HEK293T (cell line): ENCODE measurements at regions not wholly inside any gene's neighbourhood (a gene's known extent, or its start where the extent isn't known, plus 50 kb on each side); places are given as distances from the start of the nearest gene placed in this dataset.

ENCODE experiments used
- CTCF ChIA-PET: fragments of 350-600 bp; formaldehyde crosslinking; extraction: SDS; loops from one replicate; lab custom pipeline; 2021; ENCODE audit warnings: antibody characterized with exemption, inconsistent platforms; lab: Yijun Ruan, JAX
- POLR2A ChIA-PET: fragments of 350-600 bp; formaldehyde crosslinking; extraction: SDS; loops from one replicate; lab custom pipeline; 2020; ENCODE audit warnings: antibody characterized with exemption, inconsistent platforms; lab: Yijun Ruan, JAX
- DNase-seq: peaks from one replicate; pipeline ENCODE4 v3.0.0; 2012; ENCODE audit warnings: mixed read lengths; ENCODE audit errors: extremely low spot score
- ARNT ChIP-seq: fragments of 450-650 bp; IDR thresholded peaks from 2 replicates; pipeline ENCODE4 v1.6.1; 2017; ENCODE audit warnings: mild to moderate bottlenecking
- BHLHE40 ChIP-seq: fragments of 450-650 bp; IDR thresholded peaks from 2 replicates; pipeline ENCODE4 v1.6.1; 2016; ENCODE audit warnings: mild to moderate bottlenecking, moderate library complexity, borderline replicate concordance
- CTBP1 ChIP-seq: fragments of 450-650 bp; IDR thresholded peaks from 2 replicates; pipeline ENCODE4 v1.6.1; 2016; ENCODE audit warnings: borderline replicate concordance
- ELF4 ChIP-seq: fragments of 450-650 bp; IDR thresholded peaks from 2 replicates; pipeline ENCODE4 v1.6.1; 2017; ENCODE audit warnings: antibody characterized with exemption
- FOXA1 ChIP-seq: fragments of 450-650 bp; IDR thresholded peaks from 2 replicates; pipeline ENCODE4 v1.6.1; 2016; ENCODE audit warnings: mild to moderate bottlenecking
- FOXK2 ChIP-seq: fragments of 450-650 bp; IDR thresholded peaks from 2 replicates; pipeline ENCODE4 v1.6.1; 2016; ENCODE audit warnings: mild to moderate bottlenecking
- FOXM1 ChIP-seq: fragments of 450-650 bp; IDR thresholded peaks from 2 replicates; pipeline ENCODE4 v1.6.1; 2017; ENCODE audit warnings: mild to moderate bottlenecking, borderline replicate concordance
- HDGF ChIP-seq: fragments of 450-650 bp; IDR thresholded peaks from 2 replicates; pipeline ENCODE4 v1.6.1; 2017; ENCODE audit warnings: antibody characterized with exemption, borderline replicate concordance
- L3MBTL2 ChIP-seq: fragments of 450-650 bp; conservative IDR thresholded peaks from 2 replicates; pipeline ENCODE4 v1.6.1; 2016; ENCODE audit warnings: mild to moderate bottlenecking
- LEF1 ChIP-seq: fragments of 450-650 bp; IDR thresholded peaks from 2 replicates; pipeline ENCODE4 v1.6.1; 2017; ENCODE audit warnings: mild to moderate bottlenecking, borderline replicate concordance
- NFRKB ChIP-seq: fragments of 450-650 bp; IDR thresholded peaks from 2 replicates; pipeline ENCODE4 v1.6.1; 2016; ENCODE audit warnings: mild to moderate bottlenecking, moderate library complexity
- SP1 ChIP-seq: fragments of 450-650 bp; IDR thresholded peaks from 2 replicates; pipeline ENCODE4 v1.6.1; 2017
- SUZ12 ChIP-seq: fragments of 450-650 bp; IDR thresholded peaks from 2 replicates; pipeline ENCODE4 v1.6.1; 2016; ENCODE audit warnings: mild to moderate bottlenecking
- TARDBP ChIP-seq: fragments of 450-650 bp; IDR thresholded peaks from 2 replicates; pipeline ENCODE4 v1.6.1; 2016
- ZNF384 ChIP-seq: fragments of 450-650 bp; IDR thresholded peaks from 2 replicates; pipeline ENCODE4 v1.6.1; 2016
- TF ChIP-seq, protein P1 (sequence below): fragments of 450-650 bp; IDR thresholded peaks from 2 replicates; pipeline ENCODE4 v1.6.1; 2016

GRCh38 chr5:36370073-36370472 is 68.4 kb upstream of the RANBP3L start:
- POLR2A ChIA-PET, result no interaction called here
- no peak for TF ChIP-seq FOXK2
- TF ChIP-seq CTBP1, result no peak
- TF ChIP-seq FOXA1, result no peak
- TF ChIP-seq SUZ12, result no peak
- TF ChIP-seq ELF4, result no peak
- TF ChIP-seq NFRKB, result no peak
- no peak for TF ChIP-seq TARDBP
- TF ChIP-seq L3MBTL2, result no peak
- TF ChIP-seq FOXM1, result no peak
- no peak for TF ChIP-seq SP1
- no peak for TF ChIP-seq HDGF
- no peak for TF ChIP-seq ZNF384
- TF ChIP-seq ARNT, result no peak
- no peak for TF ChIP-seq BHLHE40
- TF ChIP-seq, protein P1, sequence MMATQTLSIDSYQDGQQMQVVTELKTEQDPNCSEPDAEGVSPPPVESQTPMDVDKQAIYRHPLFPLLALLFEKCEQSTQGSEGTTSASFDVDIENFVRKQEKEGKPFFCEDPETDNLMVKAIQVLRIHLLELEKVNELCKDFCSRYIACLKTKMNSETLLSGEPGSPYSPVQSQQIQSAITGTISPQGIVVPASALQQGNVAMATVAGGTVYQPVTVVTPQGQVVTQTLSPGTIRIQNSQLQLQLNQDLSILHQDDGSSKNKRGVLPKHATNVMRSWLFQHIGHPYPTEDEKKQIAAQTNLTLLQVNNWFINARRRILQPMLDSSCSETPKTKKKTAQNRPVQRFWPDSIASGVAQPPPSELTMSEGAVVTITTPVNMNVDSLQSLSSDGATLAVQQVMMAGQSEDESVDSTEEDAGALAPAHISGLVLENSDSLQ, result no peak
- TF ChIP-seq LEF1, result no peak
- no peak for DNase-seq
- CTCF ChIA-PET, result no interaction called here

- no peak for DNase-seq
- TF ChIP-seq CTBP1, result no peak
- TF ChIP-seq NFRKB, result no peak
- POLR2A ChIA-PET, result no interaction called here
- CTCF ChIA-PET, result interaction anchor here (1.1 kb wide), 1 partner anchor 26 kb away, joined by 3 read pairs; no protein-coding TSS in a partner anchor
Observed at GRCh38 chr5:36371366-36371765, 69.7 kb upstream of the RANBP3L start.

- ChIA-PET CTCF (interaction anchor here (0.7 kb wide), 1 partner anchor 109 kb away, joined by 4 read pairs; no protein-coding TSS in a partner anchor), POLR2A (no interaction called here)
- no peak for DNase-seq
- TF ChIP-seq FOXA1, result no peak
- no peak for TF ChIP-seq TARDBP
- TF ChIP-seq FOXM1, result no peak
- TF ChIP-seq LEF1, result no peak
- no peak for TF ChIP-seq FOXK2
- TF ChIP-seq ELF4, result no peak
- TF ChIP-seq ZNF384, result no peak
- TF ChIP-seq CTBP1, result no peak
- no peak for TF ChIP-seq SP1
- no peak for TF ChIP-seq HDGF
- no peak for TF ChIP-seq SUZ12
- no peak for TF ChIP-seq ARNT
- TF ChIP-seq, protein P1, result no peak
- TF ChIP-seq BHLHE40, result no peak
- no peak for TF ChIP-seq L3MBTL2
- TF ChIP-seq NFRKB, result no peak
Observed at GRCh38 chr5:36373527-36374086, 71.9 kb upstream of the RANBP3L start.

DNA sequence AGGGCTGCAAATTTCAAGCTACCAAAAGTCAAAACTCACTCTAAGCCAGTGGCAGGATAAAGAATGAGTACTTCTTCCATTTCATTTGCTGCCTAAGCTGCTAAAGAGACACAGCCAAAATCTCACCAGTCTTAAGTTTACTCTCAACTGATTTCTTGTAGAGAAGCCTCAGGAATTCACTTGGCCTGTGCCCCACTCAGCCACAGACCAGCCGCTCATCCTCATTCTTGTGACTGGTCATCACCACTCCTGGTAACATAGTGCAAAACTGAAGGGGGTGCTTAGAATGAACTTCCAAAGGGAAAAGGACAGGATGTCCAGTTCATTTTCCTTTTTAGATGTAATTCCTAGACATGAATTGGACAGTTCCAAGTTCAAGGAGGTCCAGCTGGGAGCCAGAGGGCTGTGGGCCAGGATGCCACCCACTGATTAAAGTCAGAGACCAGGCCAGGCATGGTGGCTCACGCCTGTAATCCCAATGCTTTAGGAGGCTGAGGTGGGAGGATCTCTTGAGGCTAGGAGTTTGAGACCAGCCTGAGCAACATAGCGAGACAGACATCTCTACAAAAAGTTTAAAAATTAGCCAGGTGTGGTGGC is 72.7 kb upstream of the RANBP3L start:
- CTCF ChIA-PET, result interaction anchor here (0.7 kb wide), 1 partner anchor 109 kb away, joined by 4 read pairs; no protein-coding TSS in a partner anchor

GRCh38 chr5:36377192-36377591 is 75.5 kb upstream of the RANBP3L start:
- POLR2A ChIA-PET, result no interaction called here
- TF ChIP-seq, protein P1, result no peak
- TF ChIP-seq SP1 (no peak), L3MBTL2 (no peak), TARDBP (no peak), LEF1 (no peak), HDGF (no peak), ZNF384 (no peak), ELF4 (no peak), SUZ12 (no peak), BHLHE40 (no peak), FOXM1 (no peak), CTBP1 (no peak), FOXA1 (no peak), NFRKB (no peak), FOXK2 (no peak), ARNT (no peak)
- DNase-seq, result no peak
- CTCF ChIA-PET, result no interaction called here

More for the DNA sequence above, 72.7 kb upstream of the RANBP3L start:
- TF ChIP-seq CTBP1, result no peak
- TF ChIP-seq LEF1, result no peak
- TF ChIP-seq FOXM1, result no peak
- TF ChIP-seq ELF4, result no peak
- TF ChIP-seq BHLHE40, result no peak
- no peak for TF ChIP-seq SUZ12
- TF ChIP-seq ZNF384, result no peak
- TF ChIP-seq HDGF, result no peak
- no peak for TF ChIP-seq ARNT
- TF ChIP-seq FOXA1, result no peak
- no peak for TF ChIP-seq NFRKB
- no peak for TF ChIP-seq FOXK2
- TF ChIP-seq SP1, result no peak
- DNase-seq, result no peak
- POLR2A ChIA-PET, result no interaction called here

DNA sequence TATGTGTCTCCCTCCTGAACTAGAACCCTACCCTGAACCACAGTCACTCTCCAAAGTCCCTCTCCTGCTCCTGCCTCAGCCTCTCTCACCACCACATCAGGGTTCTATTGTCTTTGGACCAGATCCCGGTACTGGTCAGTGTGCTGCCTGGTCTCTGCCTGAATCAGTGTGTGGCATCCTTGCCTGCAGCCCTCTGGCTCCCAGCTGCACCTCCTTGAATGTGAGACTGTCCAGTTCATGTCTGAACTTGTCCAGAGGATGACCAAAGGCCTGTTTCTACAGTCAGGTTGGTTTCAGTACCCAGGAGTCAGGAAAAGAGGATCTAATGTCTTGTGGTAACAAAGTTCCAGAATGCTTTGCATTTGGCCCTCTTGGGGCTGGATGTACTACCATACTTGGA is 76.8 kb upstream of the RANBP3L start:
- no peak for DNase-seq
- ChIA-PET POLR2A (no interaction called here), CTCF (no interaction called here)
- no peak for TF ChIP-seq FOXA1
- no peak for TF ChIP-seq SP1
- no peak for TF ChIP-seq LEF1
- TF ChIP-seq L3MBTL2, result no peak
